ENCODE measurements at regions not wholly inside any gene's neighbourhood (a gene's known extent, or its start where the extent isn't known, plus 50 kb on each side); places are given as distances from the start of the nearest gene placed in this dataset.
"Not testable (repeated sequence)": the region's sequence is repeated elsewhere in the genome, so short reads cannot be mapped to it uniquely, and the experiment has no call there.

DNA sequence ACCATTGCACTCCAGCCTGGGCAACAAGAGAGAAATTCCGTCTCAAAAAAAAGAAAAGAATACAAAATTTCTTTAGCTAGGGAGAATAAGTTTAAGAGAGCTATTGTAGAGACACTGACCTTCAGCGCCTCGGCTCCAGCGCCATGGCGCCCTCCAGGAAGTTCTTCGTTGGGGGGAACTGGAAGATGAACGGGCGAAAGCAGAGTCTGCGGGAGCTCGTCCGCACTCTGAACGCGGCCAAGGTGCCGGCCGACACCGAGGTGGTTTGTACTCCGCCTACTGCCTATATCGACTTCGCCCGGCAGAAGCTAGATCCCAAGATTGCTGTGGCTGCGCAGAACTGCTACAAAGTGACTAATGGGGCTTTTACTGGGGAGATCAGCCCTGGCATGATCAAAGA is 167.6 kb upstream of the ST6GALNAC5 start:
- 95% methylated on average over 13 of the region's 21 CpGs; no CpG with 5 or more reads in 1 of the 2 experiments for WGBS, 2 experiments (ENCODE audit: extremely low coverage in 2 of 2, insufficient read length in 1 of 2)
- H3K79me1 ChIP-seq (ENCODE audit: low read depth in 1 of 2, low read length in 2 of 2); H3K9ac ChIP-seq (ENCODE audit: low read depth, low read length); H2BK120ac ChIP-seq (ENCODE audit: low read depth, low read length); H2AK5ac ChIP-seq (ENCODE audit: low read depth, low read length); H2BK20ac ChIP-seq (ENCODE audit: low read depth, low read length); BruUV-seq (replicated peaks); H3K27me3 ChIP-seq (ENCODE audit: control insufficient read depth, insufficient read depth, low read length); H3K14ac ChIP-seq (replicated peaks; ENCODE audit: low read depth, low read length); ATAC-seq (ENCODE audit: low read depth); intact Hi-C loops (cut with micrococcal nuclease); H4K20me1 ChIP-seq (ENCODE audit: insufficient read depth, low read length); POLR2A ChIA-PET (ENCODE audit: unreplicated experiment); H3K9me3 ChIP-seq (ENCODE audit: control insufficient read depth, insufficient read depth, low read length); H3K23ac ChIP-seq (ENCODE audit: low read depth, low read length); H4K8ac ChIP-seq (ENCODE audit: low read depth in 2 of 2, low read length in 2 of 2); H2BK5ac ChIP-seq (ENCODE audit: low read depth, low read length, poor library complexity, severe bottlenecking); H4K5ac ChIP-seq (ENCODE audit: low read depth, low read length); dilution Hi-C loops (cut with HindIII; ENCODE audit: low sequenced_read_pairs, unreplicated experiment); H3K4me1 ChIP-seq (ENCODE audit: control insufficient read depth, insufficient read depth, low read length); H4K91ac ChIP-seq (ENCODE audit: insufficient read depth, low read depth, low read length); H2AFZ ChIP-seq (replicated peaks; ENCODE audit: low read length, poor library complexity); H3K36me3 ChIP-seq (ENCODE audit: control insufficient read depth, insufficient read depth, low read length); H3K18ac ChIP-seq (ENCODE audit: low read depth, low read length); H2AK9ac ChIP-seq (replicated peaks; ENCODE audit: low read depth, low read length, poor library complexity); H3K27ac ChIP-seq (ENCODE audit: insufficient read depth, low read length); H3K4me3 ChIP-seq (ENCODE audit: insufficient read depth, low read depth, low read length); H3K4ac ChIP-seq (ENCODE audit: low read depth, low read length); CTCF ChIA-PET; H3K9me1 ChIP-seq (ENCODE audit: insufficient read depth, low read length); DNase-seq; H3K56ac ChIP-seq (ENCODE audit: extremely low read depth, insufficient read depth, low read length); H3K4me2 ChIP-seq (ENCODE audit: low read depth, low read length); H2BK15ac ChIP-seq (ENCODE audit: low read depth, low read length); in situ Hi-C loops (cut with MboI; ENCODE audit: low sequenced_read_pairs): not testable (repeated sequence)

DNA sequence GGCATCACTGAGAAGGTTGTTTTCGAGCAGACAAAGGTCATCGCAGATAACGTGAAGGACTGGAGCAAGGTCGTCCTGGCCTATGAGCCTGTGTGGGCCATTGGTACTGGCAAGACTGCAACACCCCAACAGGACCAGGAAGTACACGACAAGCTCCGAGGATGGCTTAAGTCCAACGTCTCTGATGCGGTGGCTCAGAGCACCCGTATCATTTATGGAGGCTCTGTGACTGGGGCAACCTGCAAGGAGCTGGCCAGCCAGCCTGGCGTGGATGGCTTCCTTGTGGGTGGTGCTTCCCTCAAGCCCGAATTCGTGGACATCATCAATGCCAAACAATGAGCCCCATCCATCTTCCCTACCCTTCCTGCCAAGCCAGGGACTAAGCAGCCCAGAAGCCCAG is 167.1 kb upstream of the ST6GALNAC5 start:
- ATAC-seq (ENCODE audit: low read depth); H3K23ac ChIP-seq (ENCODE audit: low read depth, low read length); H3K4me1 ChIP-seq (ENCODE audit: control insufficient read depth, insufficient read depth, low read length); H4K20me1 ChIP-seq (ENCODE audit: insufficient read depth, low read length); H3K79me1 ChIP-seq (ENCODE audit: low read depth in 1 of 2, low read length in 2 of 2); H3K18ac ChIP-seq (ENCODE audit: low read depth, low read length); intact Hi-C loops (cut with micrococcal nuclease); H3K14ac ChIP-seq (replicated peaks; ENCODE audit: low read depth, low read length); H3K9ac ChIP-seq (ENCODE audit: low read depth, low read length); dilution Hi-C loops (cut with HindIII; ENCODE audit: low sequenced_read_pairs, unreplicated experiment); H3K4ac ChIP-seq (ENCODE audit: low read depth, low read length); H4K8ac ChIP-seq (ENCODE audit: low read depth in 2 of 2, low read length in 2 of 2); H3K9me1 ChIP-seq (ENCODE audit: insufficient read depth, low read length); DNase-seq; H2AK5ac ChIP-seq (ENCODE audit: low read depth, low read length); H4K91ac ChIP-seq (ENCODE audit: insufficient read depth, low read depth, low read length); H2BK20ac ChIP-seq (ENCODE audit: low read depth, low read length); H3K9me3 ChIP-seq (ENCODE audit: control insufficient read depth, insufficient read depth, low read length); in situ Hi-C loops (cut with MboI; ENCODE audit: low sequenced_read_pairs); H4K5ac ChIP-seq (ENCODE audit: low read depth, low read length); H2BK120ac ChIP-seq (ENCODE audit: low read depth, low read length); CTCF ChIA-PET; H3K4me2 ChIP-seq (ENCODE audit: low read depth, low read length); H3K56ac ChIP-seq (ENCODE audit: extremely low read depth, insufficient read depth, low read length); H3K36me3 ChIP-seq (ENCODE audit: control insufficient read depth, insufficient read depth, low read length); H2AK9ac ChIP-seq (replicated peaks; ENCODE audit: low read depth, low read length, poor library complexity); H3K27me3 ChIP-seq (ENCODE audit: control insufficient read depth, insufficient read depth, low read length); H2BK15ac ChIP-seq (ENCODE audit: low read depth, low read length); H3K27ac ChIP-seq (ENCODE audit: insufficient read depth, low read length); POLR2A ChIA-PET (ENCODE audit: unreplicated experiment); BruUV-seq (replicated peaks); H2BK5ac ChIP-seq (ENCODE audit: low read depth, low read length, poor library complexity, severe bottlenecking); H3K4me3 ChIP-seq (ENCODE audit: insufficient read depth, low read depth, low read length); H2AFZ ChIP-seq (replicated peaks; ENCODE audit: low read length, poor library complexity): not testable (repeated sequence)
- 85% methylated on average over 6 of the region's 12 CpGs; no CpG with 5 or more reads in 1 of the 2 experiments for WGBS, 2 experiments (ENCODE audit: extremely low coverage in 2 of 2, insufficient read length in 1 of 2)

Measured in IMR-90 (cell line).